Activated CD4-positive, alpha-beta memory T cell treated with anti-CD3 and anti-CD28 coated beads, Interleukin-2, amount 10 ng/mL, durations not matched to agents 7 days and 5 days (primary cell): ENCODE measurements at regions not wholly inside any gene's neighbourhood (a gene's known extent, or its start where the extent isn't known, plus 50 kb on each side); places are given as distances from the start of the nearest gene placed in this dataset.
"Not testable (repeated sequence)": the region's sequence is repeated elsewhere in the genome, so short reads cannot be mapped to it uniquely, and the experiment has no call there.

Experiments
- CTCF ChIA-PET: fragments of 350-600 bp; sonication (Branson Sonifier 250); formaldehyde crosslinking; loops from one replicate; lab custom pipeline; 2021; ENCODE audit warnings: antibody characterized with exemption, inconsistent platforms; lab: Charles Lee
- POLR2A ChIA-PET: fragments of 350-600 bp; sonication (Branson Sonifier 250); formaldehyde crosslinking; loops from one replicate; lab custom pipeline; 2021; ENCODE audit warnings: antibody characterized with exemption; lab: Charles Lee
- DNase-seq: peaks from one replicate; pipeline ENCODE4 v3.0.0-alpha.2; 2020
- H3K27ac Mint-ChIP-seq: one replicate; pipeline ENCODE4 v1.8.0; 2021; ENCODE audit warnings: mild to moderate bottlenecking, mixed read lengths
- H3K27me3 Mint-ChIP-seq: one replicate; pipeline ENCODE4 v1.8.0; 2021; ENCODE audit warnings: mixed read lengths
- H3K36me3 Mint-ChIP-seq: one replicate; pipeline ENCODE4 v1.8.0; 2021; ENCODE audit warnings: low read depth, mixed read lengths
- H3K4me1 Mint-ChIP-seq: one replicate; pipeline ENCODE4 v1.8.0; 2021; ENCODE audit warnings: mixed read lengths
- H3K4me3 Mint-ChIP-seq: one replicate; pipeline ENCODE4 v1.8.0; 2021; ENCODE audit warnings: mild to moderate bottlenecking, mixed read lengths
- H3K9me3 Mint-ChIP-seq: one replicate; pipeline ENCODE4 v1.8.0; 2021; ENCODE audit warnings: mixed read lengths

DNA sequence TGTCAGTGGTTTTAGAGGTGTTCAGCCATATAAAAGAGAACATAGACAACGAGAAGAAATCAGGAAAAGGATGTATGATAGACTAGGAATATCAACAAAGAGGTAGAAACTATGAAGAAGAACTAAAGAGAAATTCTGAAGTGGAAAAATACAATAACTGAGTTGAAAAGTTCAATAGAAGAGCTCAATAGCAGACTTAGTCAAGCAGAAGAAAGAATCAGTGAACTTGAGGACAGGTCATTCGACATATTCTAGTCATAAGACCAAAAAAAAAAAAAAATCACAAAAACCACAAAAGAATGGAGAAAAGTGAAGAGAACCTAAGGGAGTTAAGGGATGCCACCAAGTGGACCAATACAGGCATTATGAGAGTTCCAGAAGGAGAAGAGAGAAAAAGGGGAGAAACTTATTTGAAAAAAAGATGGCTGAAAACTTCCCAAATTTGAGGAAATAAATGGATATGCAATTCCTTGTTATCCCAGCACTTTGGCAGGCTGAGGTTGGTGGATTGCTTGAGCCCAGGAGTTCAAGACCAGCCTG lies 321.2 kb downstream of the ABCC12 start:
- Mint-ChIP-seq H3K27ac (no peak overlapping the region), H3K4me1 (no peaks in the 10 kb centered on the region), H3K4me3 (no peak overlapping the region), H3K27me3 (no peaks in the 10 kb centered on the region), H3K9me3 (peaks cover 8% of the 10 kb centered on the region), H3K36me3 (peaks cover 4% of the 10 kb centered on the region)
- ChIA-PET CTCF (no interaction called here), POLR2A (no interaction called here)
- no peak for DNase-seq

DNA sequence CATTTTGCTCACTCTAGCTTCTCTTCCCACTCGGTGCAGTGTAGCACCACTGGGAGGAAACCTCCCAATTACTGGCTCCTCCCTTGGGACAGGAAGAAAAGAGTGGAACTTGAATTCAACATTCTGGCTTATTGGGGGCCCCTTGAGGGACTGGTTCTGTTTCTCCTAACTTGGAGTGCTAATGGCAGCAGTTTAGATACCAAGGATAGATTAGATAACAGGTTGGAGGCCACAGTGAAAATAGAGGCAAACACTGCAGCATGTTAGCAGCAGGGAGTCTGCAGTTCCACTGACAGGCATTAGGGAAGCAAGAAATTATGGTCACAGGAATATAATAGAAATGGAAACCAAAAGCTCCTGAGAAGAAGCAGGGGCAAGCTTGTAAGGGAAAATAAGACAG lies 322.0 kb downstream of the ABCC12 start:
- no peak for DNase-seq
- Mint-ChIP-seq H3K4me1 (no peaks in the 10 kb centered on the region), H3K9me3 (peaks cover 8% of the 10 kb centered on the region), H3K27ac (no peak overlapping the region), H3K27me3 (no peaks in the 10 kb centered on the region), H3K4me3 (no peak overlapping the region), H3K36me3 (peaks cover 4% of the 10 kb centered on the region)
- CTCF ChIA-PET: no interaction called here
- POLR2A ChIA-PET: no interaction called here

DNA sequence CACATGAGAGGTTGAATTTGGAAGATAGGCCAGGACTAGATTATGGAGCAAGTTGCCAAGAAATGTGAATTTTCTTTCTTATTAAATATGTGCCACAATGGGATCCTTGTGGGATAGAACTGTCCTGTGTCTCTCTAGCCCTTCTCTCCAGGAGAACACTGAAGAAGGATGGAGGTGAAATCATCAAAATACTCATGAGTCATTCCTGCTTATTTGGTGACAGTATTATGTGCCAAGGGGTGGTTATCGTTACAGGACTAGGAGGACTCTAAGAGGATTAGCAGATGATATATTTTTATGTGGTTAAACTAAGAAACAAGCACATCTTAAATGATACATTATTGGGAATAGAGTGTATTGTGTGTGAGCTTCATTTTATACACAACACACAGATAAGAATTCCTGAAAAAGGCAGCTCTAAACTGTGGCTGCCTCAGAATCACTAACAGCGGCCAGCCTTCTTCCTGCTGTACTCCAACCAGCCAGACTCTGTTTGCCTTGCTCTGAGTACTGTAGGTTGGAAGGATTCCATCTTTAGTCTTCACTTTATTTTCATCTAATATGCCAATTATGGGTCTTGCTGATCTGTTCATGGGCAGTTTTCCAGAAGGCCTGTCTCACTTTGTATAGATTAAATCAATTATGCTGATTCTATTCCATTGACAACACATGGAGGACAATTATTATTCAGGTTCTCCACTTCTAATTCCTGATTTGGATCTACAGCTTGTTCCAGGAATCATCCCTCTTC lies 325.8 kb downstream of the ABCC12 start:
- CTCF ChIA-PET: no interaction called here
- Mint-ChIP-seq H3K9me3 (peaks cover 14% of the 10 kb centered on the region), H3K4me3 (no peak overlapping the region), H3K27me3 (no peaks in the 10 kb centered on the region), H3K4me1 (no peaks in the 10 kb centered on the region), H3K36me3 (peaks cover 4% of the 10 kb centered on the region), H3K27ac (no peak overlapping the region)
- POLR2A ChIA-PET: no interaction called here
- no peak for DNase-seq

DNA sequence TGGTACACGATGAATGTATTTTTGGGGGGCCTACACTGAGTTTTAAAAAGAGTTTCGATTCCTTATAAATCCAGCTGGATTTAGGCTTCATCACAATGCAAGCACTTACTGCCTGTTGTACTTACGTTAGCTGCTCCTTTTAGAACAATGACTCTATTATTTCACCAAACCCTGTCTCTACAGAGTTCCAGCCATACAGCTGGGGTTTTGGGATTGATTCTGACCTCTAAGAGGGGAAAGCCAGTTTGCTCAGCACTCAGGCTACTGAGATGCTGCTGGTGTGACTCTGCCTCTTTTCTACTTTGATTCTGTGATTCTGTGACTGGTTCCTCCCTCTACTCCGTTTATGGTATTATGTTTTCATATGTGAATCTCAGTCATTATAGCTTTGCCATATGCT lies 329.7 kb downstream of the ABCC12 start:
- Mint-ChIP-seq H3K9me3 (peaks cover 5% of the 10 kb centered on the region), H3K27ac (no peak overlapping the region), H3K4me1 (no peaks in the 10 kb centered on the region), H3K27me3 (no peaks in the 10 kb centered on the region), H3K36me3 (no peaks in the 10 kb centered on the region), H3K4me3 (no peak overlapping the region)
- ChIA-PET POLR2A (no interaction called here), CTCF (no interaction called here)
- no peak for DNase-seq

DNA sequence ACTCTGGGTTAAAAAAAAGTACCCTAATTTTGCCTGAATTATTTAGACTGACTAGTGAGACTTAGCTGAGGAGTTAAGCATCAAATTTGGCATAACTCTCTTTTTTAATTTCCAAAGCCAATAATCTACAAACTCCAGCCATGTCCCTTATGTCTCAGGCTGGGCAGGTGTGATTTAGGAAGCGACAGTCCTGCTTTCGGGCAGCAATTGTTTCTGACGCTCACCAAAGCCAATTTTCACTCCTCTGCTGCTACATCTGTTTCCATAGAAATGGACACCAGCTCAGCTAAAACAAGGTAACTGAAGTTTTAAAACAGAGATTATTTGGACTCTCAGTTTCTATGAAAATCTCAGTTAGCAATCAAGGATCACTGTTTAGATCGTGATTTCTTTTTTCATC lies 338.7 kb downstream of the ABCC12 start:
- peaks cover 8% of the 10 kb centered on the region for H3K9me3 Mint-ChIP-seq

DNA sequence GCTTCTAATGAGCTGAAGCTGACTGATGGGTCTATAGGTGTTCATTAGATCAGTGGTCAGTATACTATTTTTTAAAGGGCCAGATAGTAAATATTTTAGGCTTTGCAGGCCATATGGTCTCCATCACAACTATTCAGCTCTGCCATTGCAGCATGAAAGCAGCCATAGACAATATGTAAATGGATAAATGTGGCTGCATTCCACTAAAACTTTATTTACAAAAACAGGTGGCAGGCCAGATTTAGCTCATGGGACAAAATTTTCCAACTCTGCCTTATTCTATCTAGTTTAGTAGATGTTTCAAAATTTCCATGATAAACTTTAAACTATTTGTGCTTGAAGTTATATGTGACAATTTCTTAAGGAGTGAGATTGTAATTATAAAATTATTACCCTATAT lies 339.3 kb downstream of the ABCC12 start:
- no peaks in the 10 kb centered on the region for H3K4me1 Mint-ChIP-seq
- no peak overlapping the region for H3K4me3 Mint-ChIP-seq
- no peak for DNase-seq
- no peaks in the 10 kb centered on the region for H3K36me3 Mint-ChIP-seq
- ChIA-PET CTCF (no interaction called here), POLR2A (no interaction called here)
- peaks cover 8% of the 10 kb centered on the region for H3K9me3 Mint-ChIP-seq
- H3K27me3 Mint-ChIP-seq: no peaks in the 10 kb centered on the region
- H3K27ac Mint-ChIP-seq: no peak overlapping the region

More for the DNA sequence above, 338.7 kb downstream of the ABCC12 start:
- ChIA-PET POLR2A (no interaction called here), CTCF (no interaction called here)
- H3K27me3 Mint-ChIP-seq: no peaks in the 10 kb centered on the region
- no peaks in the 10 kb centered on the region for H3K4me1 Mint-ChIP-seq
- no peak for DNase-seq
- no peaks in the 10 kb centered on the region for H3K36me3 Mint-ChIP-seq
- H3K4me3 Mint-ChIP-seq: no peak overlapping the region
- H3K27ac Mint-ChIP-seq: no peak overlapping the region

DNA sequence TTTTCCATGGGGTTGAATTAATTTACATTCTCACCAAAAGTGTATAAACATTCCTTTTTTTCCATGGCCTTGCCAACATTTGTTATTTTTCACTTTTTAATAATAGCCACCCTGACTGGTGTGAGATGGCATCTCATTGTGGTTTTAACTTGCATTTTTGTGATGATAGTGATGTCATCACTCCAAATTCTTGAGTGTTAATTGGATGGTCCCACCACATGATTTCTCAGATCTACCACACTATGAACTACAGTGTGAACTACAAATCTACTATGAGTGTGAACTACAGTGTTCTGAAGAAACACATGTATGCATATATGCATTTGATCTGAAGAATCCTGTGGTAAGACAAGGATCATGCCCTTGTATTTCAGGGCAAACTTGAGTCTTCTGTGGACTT lies 340.1 kb downstream of the ABCC12 start:
- DNase-seq: no peak
- peaks cover 8% of the 10 kb centered on the region for H3K9me3 Mint-ChIP-seq
- no peaks in the 10 kb centered on the region for H3K27me3 Mint-ChIP-seq
- ChIA-PET POLR2A (no interaction called here), CTCF (no interaction called here)
- no peaks in the 10 kb centered on the region for H3K36me3 Mint-ChIP-seq
- no peak overlapping the region for H3K27ac Mint-ChIP-seq
- H3K4me3 Mint-ChIP-seq: no peak overlapping the region
- H3K4me1 Mint-ChIP-seq: no peaks in the 10 kb centered on the region

DNA sequence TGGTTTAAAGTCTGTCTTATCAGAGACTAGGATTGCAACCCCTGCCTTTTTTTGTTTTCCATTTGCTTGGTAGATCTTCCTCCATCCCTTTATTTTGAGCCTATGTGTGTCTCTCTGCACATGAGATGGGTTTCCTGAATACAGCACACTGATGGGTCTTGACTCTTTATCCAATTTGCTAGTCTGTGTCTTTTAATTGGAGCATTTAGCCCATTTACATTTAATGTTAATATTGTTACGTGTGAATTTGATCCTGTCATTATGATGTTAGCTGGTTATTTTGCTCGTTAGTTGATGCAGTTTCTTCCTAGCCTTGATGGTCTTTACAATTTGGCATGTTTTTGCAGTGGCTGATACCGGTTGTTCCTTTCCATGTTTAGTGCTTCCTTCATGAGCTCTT lies 344.0 kb downstream of the ABCC12 start:
- H3K27me3 Mint-ChIP-seq, H3K4me3 Mint-ChIP-seq, H3K27ac Mint-ChIP-seq, DNase-seq, H3K4me1 Mint-ChIP-seq, H3K36me3 Mint-ChIP-seq, POLR2A ChIA-PET, CTCF ChIA-PET: not testable (repeated sequence)
- H3K9me3 Mint-ChIP-seq: peaks cover 12% of the 10 kb centered on the region

DNA sequence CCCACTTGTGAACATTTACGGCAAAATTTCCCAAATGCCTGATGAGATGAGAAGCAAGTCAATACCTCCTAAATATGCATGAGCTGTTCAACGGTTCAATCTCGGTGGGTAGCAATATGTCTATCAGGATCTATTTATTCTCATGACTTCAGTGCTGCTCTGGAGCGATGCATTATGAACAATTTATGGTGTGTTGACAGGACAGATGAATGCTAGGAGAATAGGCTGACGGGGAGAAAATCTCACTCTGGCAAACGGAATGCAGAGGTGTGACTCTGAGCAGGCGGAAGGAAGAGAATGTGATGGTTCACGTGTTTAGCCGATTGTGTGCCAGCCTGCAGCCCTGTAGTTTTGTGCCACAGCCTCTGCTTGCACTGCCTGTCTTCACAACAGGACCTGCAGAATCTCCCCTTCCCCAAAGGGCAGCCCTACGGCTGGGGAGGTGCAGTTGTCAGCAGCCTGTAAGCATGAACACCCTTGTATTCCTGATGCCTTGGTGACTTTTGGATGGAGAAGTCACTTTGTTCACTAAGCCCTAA lies 345.2 kb downstream of the PHKB start:
- no peak overlapping the region for H3K27ac Mint-ChIP-seq
- CTCF ChIA-PET: no interaction called here
- peaks cover 4% of the 10 kb centered on the region for H3K9me3 Mint-ChIP-seq
- no peaks in the 10 kb centered on the region for H3K27me3 Mint-ChIP-seq
- no peak overlapping the region for H3K4me3 Mint-ChIP-seq
- POLR2A ChIA-PET: no interaction called here
- H3K4me1 Mint-ChIP-seq: no peaks in the 10 kb centered on the region
- no peaks in the 10 kb centered on the region for H3K36me3 Mint-ChIP-seq
- DNase-seq: no peak

DNA sequence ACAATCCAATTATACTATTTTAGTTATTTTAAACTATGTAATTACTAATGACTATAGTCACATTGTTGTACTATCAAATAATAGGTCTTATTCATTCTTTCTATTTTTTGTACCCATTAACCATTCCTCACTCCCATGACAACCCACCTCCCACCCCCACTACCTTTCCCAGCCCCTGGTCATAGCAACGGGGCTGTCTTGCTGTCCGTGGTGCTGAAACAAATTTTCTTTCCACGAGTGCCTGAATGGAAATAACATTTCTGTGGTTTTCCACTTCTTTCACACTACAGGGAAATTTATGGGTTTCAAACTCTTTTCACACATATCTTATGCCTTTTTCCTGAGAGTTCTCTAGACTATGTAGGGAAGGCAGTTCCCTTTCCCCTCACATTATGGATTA lies 326.6 kb downstream of the PHKB start:
- H3K4me3 Mint-ChIP-seq: no peak overlapping the region
- ChIA-PET POLR2A (no interaction called here), CTCF (no interaction called here)
- H3K4me1 Mint-ChIP-seq: no peaks in the 10 kb centered on the region
- H3K36me3 Mint-ChIP-seq: no peaks in the 10 kb centered on the region
- peaks cover 4% of the 10 kb centered on the region for H3K27me3 Mint-ChIP-seq
- H3K9me3 Mint-ChIP-seq: peaks cover 14% of the 10 kb centered on the region
- DNase-seq: no peak
- no peak overlapping the region for H3K27ac Mint-ChIP-seq

DNA sequence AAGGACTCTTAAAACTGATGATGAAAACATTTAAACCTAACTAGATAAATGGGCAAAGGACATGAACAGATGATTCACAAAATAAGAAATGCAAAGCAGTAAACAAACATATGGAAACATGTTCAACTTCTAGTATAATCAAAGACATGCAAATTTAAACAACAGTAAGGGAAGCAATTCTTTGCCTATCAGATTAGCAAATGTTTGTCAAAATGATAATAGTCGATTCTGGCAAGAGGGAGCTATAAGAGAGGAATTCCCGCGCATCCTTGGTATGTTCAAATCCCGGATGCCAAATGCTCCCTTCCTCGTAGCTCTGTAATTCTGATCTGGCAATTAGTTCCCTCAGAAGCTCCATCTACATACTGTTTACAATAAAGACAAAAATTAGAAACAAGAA lies 320.5 kb downstream of the PHKB start:
- H3K4me1 Mint-ChIP-seq: peaks cover 10% of the 10 kb centered on the region
- H3K36me3 Mint-ChIP-seq: no peaks in the 10 kb centered on the region
- POLR2A ChIA-PET: no interaction called here
- CTCF ChIA-PET: no interaction called here
- no peak overlapping the region for H3K4me3 Mint-ChIP-seq
- H3K27ac Mint-ChIP-seq: no peak overlapping the region
- peaks cover 1% of the 10 kb centered on the region for H3K27me3 Mint-ChIP-seq
- no peak for DNase-seq
- no peaks in the 10 kb centered on the region for H3K9me3 Mint-ChIP-seq

DNA sequence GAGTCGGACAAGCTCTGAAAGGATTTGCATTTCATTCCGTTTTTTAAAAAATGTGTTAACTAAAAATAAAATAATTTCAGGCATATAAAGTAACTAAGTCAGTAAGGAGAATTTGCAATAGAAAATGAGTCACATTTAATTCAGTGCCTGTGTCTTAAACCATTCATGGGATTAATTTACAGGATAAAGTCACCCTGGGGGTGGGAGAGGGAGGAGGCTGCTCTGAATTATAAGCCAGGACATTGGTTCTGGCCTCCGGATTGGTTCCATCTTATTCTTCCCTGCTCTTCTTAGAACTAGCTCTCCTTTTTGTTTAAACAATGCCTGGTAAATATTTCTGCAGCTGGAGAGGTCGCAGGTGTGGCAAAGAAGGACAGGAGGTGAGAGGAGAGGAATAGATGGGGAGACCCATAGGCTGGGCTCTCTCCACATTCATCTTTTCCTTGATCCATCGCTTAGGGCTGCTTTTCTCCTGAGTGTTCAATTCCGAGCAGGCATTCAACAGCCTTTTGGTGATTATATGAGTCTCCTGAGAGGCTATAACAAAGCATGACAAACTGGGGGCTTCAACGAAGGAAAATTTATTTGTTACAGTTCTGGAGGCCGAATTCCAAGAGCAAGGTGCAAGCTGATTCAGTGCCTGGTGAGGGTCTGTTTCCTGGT lies 319.2 kb downstream of the PHKB start:
- Mint-ChIP-seq H3K9me3 (peaks cover 2% of the 10 kb centered on the region), H3K27me3 (no peaks in the 10 kb centered on the region), H3K4me1 (peaks cover 10% of the 10 kb centered on the region), H3K36me3 (no peaks in the 10 kb centered on the region), H3K4me3 (no peak overlapping the region), H3K27ac (no peak overlapping the region)
- DNase-seq: no peak
- CTCF ChIA-PET: interaction anchor here (0.7 to 1.2 kb wide), 2 partner anchors 384 to 423 kb away, joined by 3 to 4 read pairs; no protein-coding TSS in a partner anchor
- POLR2A ChIA-PET: interaction anchor here (0.9 to 1.1 kb wide), 2 partner anchors 48 to 77 kb away, joined by 3 read pairs; no protein-coding TSS in a partner anchor
